Panc1 (cell line): ENCODE measurements at regions not wholly inside any gene's neighbourhood (a gene's known extent, or its start where the extent isn't known, plus 50 kb on each side); places are given as distances from the start of the nearest gene placed in this dataset.

ENCODE experiments used
- ATAC-seq: fragments of 200-7000 bp; cut with Tn5 transposase; 2 replicates; pipeline ENCODE4 v1.9.1; 2020; ENCODE audit warnings: mild to moderate bottlenecking, moderate library complexity
- BruUV-seq: library from RNA; stranded (reverse); fragments of 400-500 nt; replicated peaks from 2 replicates; lab custom pipeline; 2021; lab: Mats Ljungman, UMichigan
- CTCF ChIA-PET: fragments of 300-600 bp; sonication (Branson Sonifier 250); formaldehyde crosslinking; loops from one replicate; lab custom pipeline; 2022; ENCODE audit warnings: antibody characterized with exemption; lab: Charles Lee
- POLR2A ChIA-PET: fragments of 300-600 bp; sonication (Branson Sonifier 250); formaldehyde crosslinking; loops from one replicate; lab custom pipeline; 2022; ENCODE audit warnings: antibody characterized with exemption; lab: Charles Lee
- DNase-seq: peaks from one replicate; pipeline ENCODE4 v3.0.0-alpha.2; 2010; ENCODE audit warnings: low read depth, low spot score
- H3K27ac ChIP-seq: 2 replicates; pipeline ENCODE4 v1.5.1; 2011; ENCODE audit warnings: mild to moderate bottlenecking, low read length, inconsistent platforms
- H3K27me3 ChIP-seq: fragments of 200-500 bp; sonication (Bioruptor generic); 2 replicates; pipeline ENCODE4 v1.6.0; 2014; ENCODE audit warnings: low read length, inconsistent platforms; ENCODE audit not compliant: control insufficient read depth, insufficient read depth
- H3K36me3 ChIP-seq: fragments of 200-500 bp; sonication (Bioruptor generic); 2 replicates; pipeline ENCODE4 v1.5.1; 2014; ENCODE audit warnings: inconsistent platforms, mild to moderate bottlenecking, low read length, moderate library complexity; ENCODE audit not compliant: control insufficient read depth, insufficient read depth
- H3K4me1 ChIP-seq: 2 replicates; pipeline ENCODE4 v1.5.1; 2011; ENCODE audit warnings: inconsistent platforms, mild to moderate bottlenecking, low read length, moderate library complexity; ENCODE audit not compliant: control insufficient read depth, insufficient read depth
- H3K4me3 ChIP-seq, 2 experiments: 2 replicates each; pipeline ENCODE4 v1.5.1; 2011 to 2012; ENCODE audit warnings: low read depth in 2 of 2, low read length in 2 of 2, mild to moderate bottlenecking in 2 of 2, inconsistent platforms in 1 of 2, moderate library complexity in 1 of 2
- H3K9me3 ChIP-seq: fragments of 200-500 bp; sonication (Bioruptor generic); 2 replicates; pipeline ENCODE4 v1.5.1; 2014; ENCODE audit warnings: low read depth, mild to moderate bottlenecking, inconsistent platforms, low read length, moderate library complexity; ENCODE audit not compliant: control insufficient read depth, insufficient read depth
- POLR2AphosphoS5 ChIP-seq: IDR thresholded peaks from 2 replicates; pipeline ENCODE4 v1.6.1; 2012; ENCODE audit warnings: mild to moderate bottlenecking, low read depth, low read length, moderate library complexity
- SIN3A ChIP-seq: IDR thresholded peaks from 2 replicates; pipeline ENCODE4 v1.6.1; 2012; ENCODE audit warnings: low read depth, mild to moderate bottlenecking, low read length, moderate library complexity, borderline replicate concordance; ENCODE audit not compliant: insufficient read depth
- TCF7L2 ChIP-seq: IDR thresholded peaks from 2 replicates; pipeline ENCODE4 v1.6.1; 2011; ENCODE audit warnings: mild to moderate bottlenecking, low read depth, low read length, inconsistent platforms
- in situ Hi-C: cut with HindIII; loops from 2 replicates; pipeline ENCODE4 v1.10.0; 2016; ENCODE audit warnings: low sequenced_read_pairs, low pct_unique_long_range_greater_than_20kb
- intact Hi-C: fragments of 100-400 bp; cut with micrococcal nuclease; formaldehyde crosslinking; loops from one replicate; pipeline ENCODE4 v1.10.0; 2022; ENCODE audit not compliant: unreplicated experiment
- TF ChIP-seq, protein P1 (sequence below), 2 experiments: IDR thresholded peaks; 2 replicates each; pipeline ENCODE4 v1.6.1; 2011 to 2012; ENCODE audit warnings: low read depth in 2 of 2, control low read depth in 1 of 2, low read length in 1 of 2, mild to moderate bottlenecking in 1 of 2, moderate library complexity in 1 of 2; ENCODE audit not compliant: insufficient read depth in 1 of 2
- TF ChIP-seq, protein P2 (sequence below): fragments of 450-650 bp; IDR thresholded peaks from 2 replicates; pipeline ENCODE4 v1.5.1; 2017; ENCODE audit warnings: mild to moderate bottlenecking

DNA sequence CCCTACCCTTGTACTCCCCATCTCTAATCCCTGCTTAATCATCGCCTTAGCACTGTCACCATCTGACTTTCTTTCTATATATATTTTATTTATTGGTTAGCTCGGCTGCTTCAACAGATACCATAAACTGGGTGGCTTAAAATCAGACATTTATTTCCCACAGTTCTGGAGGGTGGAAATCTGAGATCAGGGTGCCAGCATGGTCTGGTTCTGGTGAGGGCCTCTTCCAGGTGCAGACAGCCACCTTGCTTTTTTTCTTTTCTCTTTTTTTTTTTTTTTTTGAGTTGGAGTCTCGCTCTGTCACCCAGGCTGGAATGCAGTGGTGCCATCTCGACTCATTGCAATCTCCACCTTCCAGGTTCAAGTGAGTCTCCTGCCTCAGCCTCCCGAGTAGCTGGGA lies 127.5 kb upstream of the ESR1 start:
- intact Hi-C loops, result loop anchor here (10.0 kb wide), 1 partner anchor 585 kb away; no protein-coding TSS in a partner anchor
- no peaks in the 10 kb centered on the region for H3K4me1 ChIP-seq
- ATAC-seq, result no peak
- DNase-seq, result no peak
- in situ Hi-C loops, result no loop called here
- CTCF ChIA-PET, result interaction anchor here (0.7 kb wide), 1 partner anchor 13 kb away, joined by 11 read pairs; no protein-coding TSS in a partner anchor
- no TSS peak for BruUV-seq
- H3K36me3 ChIP-seq, result no peaks in the 10 kb centered on the region
- H3K27ac ChIP-seq, result no peak overlapping the region
- no peak overlapping the region for H3K4me3 ChIP-seq
- TF ChIP-seq, protein P1, sequence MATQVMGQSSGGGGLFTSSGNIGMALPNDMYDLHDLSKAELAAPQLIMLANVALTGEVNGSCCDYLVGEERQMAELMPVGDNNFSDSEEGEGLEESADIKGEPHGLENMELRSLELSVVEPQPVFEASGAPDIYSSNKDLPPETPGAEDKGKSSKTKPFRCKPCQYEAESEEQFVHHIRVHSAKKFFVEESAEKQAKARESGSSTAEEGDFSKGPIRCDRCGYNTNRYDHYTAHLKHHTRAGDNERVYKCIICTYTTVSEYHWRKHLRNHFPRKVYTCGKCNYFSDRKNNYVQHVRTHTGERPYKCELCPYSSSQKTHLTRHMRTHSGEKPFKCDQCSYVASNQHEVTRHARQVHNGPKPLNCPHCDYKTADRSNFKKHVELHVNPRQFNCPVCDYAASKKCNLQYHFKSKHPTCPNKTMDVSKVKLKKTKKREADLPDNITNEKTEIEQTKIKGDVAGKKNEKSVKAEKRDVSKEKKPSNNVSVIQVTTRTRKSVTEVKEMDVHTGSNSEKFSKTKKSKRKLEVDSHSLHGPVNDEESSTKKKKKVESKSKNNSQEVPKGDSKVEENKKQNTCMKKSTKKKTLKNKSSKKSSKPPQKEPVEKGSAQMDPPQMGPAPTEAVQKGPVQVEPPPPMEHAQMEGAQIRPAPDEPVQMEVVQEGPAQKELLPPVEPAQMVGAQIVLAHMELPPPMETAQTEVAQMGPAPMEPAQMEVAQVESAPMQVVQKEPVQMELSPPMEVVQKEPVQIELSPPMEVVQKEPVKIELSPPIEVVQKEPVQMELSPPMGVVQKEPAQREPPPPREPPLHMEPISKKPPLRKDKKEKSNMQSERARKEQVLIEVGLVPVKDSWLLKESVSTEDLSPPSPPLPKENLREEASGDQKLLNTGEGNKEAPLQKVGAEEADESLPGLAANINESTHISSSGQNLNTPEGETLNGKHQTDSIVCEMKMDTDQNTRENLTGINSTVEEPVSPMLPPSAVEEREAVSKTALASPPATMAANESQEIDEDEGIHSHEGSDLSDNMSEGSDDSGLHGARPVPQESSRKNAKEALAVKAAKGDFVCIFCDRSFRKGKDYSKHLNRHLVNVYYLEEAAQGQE (IDR thresholded peaks at IDR 0.05; ENCODE audit: insufficient read depth in 1 of 2, low read depth in 2 of 2, low read length in 1 of 2), result no peak
- TF ChIP-seq, protein P2, sequence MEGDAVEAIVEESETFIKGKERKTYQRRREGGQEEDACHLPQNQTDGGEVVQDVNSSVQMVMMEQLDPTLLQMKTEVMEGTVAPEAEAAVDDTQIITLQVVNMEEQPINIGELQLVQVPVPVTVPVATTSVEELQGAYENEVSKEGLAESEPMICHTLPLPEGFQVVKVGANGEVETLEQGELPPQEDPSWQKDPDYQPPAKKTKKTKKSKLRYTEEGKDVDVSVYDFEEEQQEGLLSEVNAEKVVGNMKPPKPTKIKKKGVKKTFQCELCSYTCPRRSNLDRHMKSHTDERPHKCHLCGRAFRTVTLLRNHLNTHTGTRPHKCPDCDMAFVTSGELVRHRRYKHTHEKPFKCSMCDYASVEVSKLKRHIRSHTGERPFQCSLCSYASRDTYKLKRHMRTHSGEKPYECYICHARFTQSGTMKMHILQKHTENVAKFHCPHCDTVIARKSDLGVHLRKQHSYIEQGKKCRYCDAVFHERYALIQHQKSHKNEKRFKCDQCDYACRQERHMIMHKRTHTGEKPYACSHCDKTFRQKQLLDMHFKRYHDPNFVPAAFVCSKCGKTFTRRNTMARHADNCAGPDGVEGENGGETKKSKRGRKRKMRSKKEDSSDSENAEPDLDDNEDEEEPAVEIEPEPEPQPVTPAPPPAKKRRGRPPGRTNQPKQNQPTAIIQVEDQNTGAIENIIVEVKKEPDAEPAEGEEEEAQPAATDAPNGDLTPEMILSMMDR, result no peak
- TF ChIP-seq TCF7L2 (no peak), POLR2AphosphoS5 (no peak), SIN3A (no peak)
- no peaks in the 10 kb centered on the region for H3K27me3 ChIP-seq
- no peaks in the 10 kb centered on the region for H3K9me3 ChIP-seq
- POLR2A ChIA-PET, result no interaction called here

DNA sequence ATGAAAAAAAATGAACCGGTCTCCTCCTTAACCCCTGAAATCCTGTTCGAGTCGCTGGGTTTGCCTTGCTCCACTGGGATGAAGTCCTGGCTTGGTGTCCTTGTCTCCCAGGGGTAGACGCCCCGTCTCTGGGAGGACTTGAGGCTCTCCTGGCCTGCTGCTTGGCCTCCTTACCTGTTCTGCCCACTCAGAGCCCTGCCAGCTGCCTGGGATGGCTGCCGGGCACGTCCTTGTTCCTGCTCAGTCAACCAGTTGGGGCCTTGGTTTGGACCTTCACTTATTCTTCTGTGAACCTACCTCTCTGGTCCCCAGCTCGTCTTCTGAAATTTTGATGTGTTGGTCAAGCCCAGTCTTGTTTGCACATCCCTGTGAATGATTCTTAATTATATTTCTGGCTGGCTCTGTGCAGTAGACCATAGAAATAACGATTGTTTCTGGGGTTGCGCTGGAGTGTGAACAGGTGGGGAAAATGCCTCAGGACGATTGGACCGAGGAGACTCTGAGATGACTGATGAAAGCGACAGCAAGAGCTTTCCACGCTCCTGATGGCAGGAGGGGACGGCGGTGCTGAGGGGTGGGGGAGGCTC lies 126.5 kb upstream of the ESR1 start:
- ATAC-seq (no peak), DNase-seq (no peak)
- CTCF ChIA-PET, result no interaction called here
- POLR2A ChIA-PET, result no interaction called here
- Histone ChIP-seq H3K4me1 (no peaks in the 10 kb centered on the region), H3K36me3 (no peaks in the 10 kb centered on the region), H3K27me3 (no peaks in the 10 kb centered on the region), H3K9me3 (no peaks in the 10 kb centered on the region), H3K27ac (no peak overlapping the region), H3K4me3 (no peak overlapping the region)
- TF ChIP-seq TCF7L2, result no peak
- TF ChIP-seq POLR2AphosphoS5, result no peak
- TF ChIP-seq SIN3A, result no peak
- TF ChIP-seq, protein P2, result no peak
- TF ChIP-seq, protein P1 (IDR thresholded peaks at IDR 0.05; ENCODE audit: insufficient read depth in 1 of 2, low read depth in 2 of 2, low read length in 1 of 2), result no peak
- in situ Hi-C loops (no loop called here), intact Hi-C loops (no loop called here)
- no TSS peak for BruUV-seq
